Memory B cell (primary cell): ENCODE measurements at regions not wholly inside any gene's neighbourhood (a gene's known extent, or its start where the extent isn't known, plus 50 kb on each side); places are given as distances from the start of the nearest gene placed in this dataset.
"Not testable (repeated sequence)": the region's sequence is repeated elsewhere in the genome, so short reads cannot be mapped to it uniquely, and the experiment has no call there.

Source experiments
- ATAC-seq: fragments of 150-1000 bp; cut with Tn5 transposase; 2 replicates; pipeline ENCODE4 v1.10.0; 2021; ENCODE audit warnings: low read depth, mild to moderate bottlenecking, moderate library complexity
- DNase-seq, 2 donors: peaks; one replicate each; pipeline ENCODE4 v3.0.0; 2022; ENCODE audit warnings: low spot score in 2 of 2
- H3K27ac Mint-ChIP-seq: one replicate; pipeline ENCODE4 v1.8.0; 2022; ENCODE audit warnings: mild to moderate bottlenecking, moderate library complexity, mixed read lengths
- H3K27me3 Mint-ChIP-seq: one replicate; pipeline ENCODE4 v1.8.0; 2022; ENCODE audit warnings: mixed read lengths
- H3K36me3 Mint-ChIP-seq: one replicate; pipeline ENCODE4 v1.8.0; 2022; ENCODE audit warnings: mild to moderate bottlenecking, mixed read lengths
- H3K4me1 Mint-ChIP-seq: one replicate; pipeline ENCODE4 v1.8.0; 2022; ENCODE audit warnings: mixed read lengths
- H3K4me3 Mint-ChIP-seq: one replicate; pipeline ENCODE4 v1.8.0; 2022; ENCODE audit warnings: mild to moderate bottlenecking, moderate library complexity, mixed read lengths
- H3K9me3 Mint-ChIP-seq: one replicate; pipeline ENCODE4 v1.8.0; 2022; ENCODE audit warnings: mixed read lengths

DNA sequence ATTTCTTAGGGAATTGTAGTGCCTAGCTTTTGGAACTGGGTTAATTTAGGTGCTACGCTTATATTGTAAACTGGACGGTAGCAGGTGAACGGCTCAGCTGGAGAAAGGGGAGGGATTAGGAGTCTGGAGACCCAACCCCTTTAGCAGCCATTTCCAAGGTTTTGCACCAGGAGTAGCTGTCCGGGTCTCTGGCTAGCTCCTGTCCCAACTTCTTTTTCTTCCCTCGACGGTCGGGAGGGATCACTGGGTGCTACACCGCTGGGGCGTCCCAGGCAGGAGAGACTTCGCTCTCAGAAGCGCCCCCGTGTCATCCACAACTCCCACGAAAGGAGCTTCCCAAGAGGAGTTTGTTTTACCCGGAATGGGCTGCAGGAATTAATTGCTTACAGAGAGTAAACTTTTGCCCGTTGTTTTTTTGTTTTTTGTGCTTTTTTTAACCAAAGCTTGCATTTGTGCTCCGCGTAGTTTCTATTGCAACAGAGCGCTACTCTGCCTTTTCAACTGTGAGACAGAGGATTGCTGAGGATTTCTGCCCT lies 1640.9 kb upstream of the C9orf72 start:
- no peak overlapping the region for H3K4me3 Mint-ChIP-seq
- DNase-seq (no peak), ATAC-seq (no peak)
- H3K27ac Mint-ChIP-seq: no peak overlapping the region
- peaks cover 21% of the 10 kb centered on the region for H3K27me3 Mint-ChIP-seq
- no peaks in the 10 kb centered on the region for H3K36me3 Mint-ChIP-seq
- H3K9me3 Mint-ChIP-seq: peaks cover 2% of the 10 kb centered on the region
- H3K4me1 Mint-ChIP-seq: peaks cover 4% of the 10 kb centered on the region

- DNase-seq: no peak
- H3K9me3 Mint-ChIP-seq: peaks cover 2% of the 10 kb centered on the region
- H3K27ac Mint-ChIP-seq: no peak overlapping the region
- no peak overlapping the region for H3K4me3 Mint-ChIP-seq
- H3K27me3 Mint-ChIP-seq: peaks cover 21% of the 10 kb centered on the region
- H3K4me1 Mint-ChIP-seq: peaks cover 4% of the 10 kb centered on the region
- no peaks in the 10 kb centered on the region for H3K36me3 Mint-ChIP-seq
- ATAC-seq: no peak
Observed at GRCh38 chr9:29214690-29215253, 1641.5 kb upstream of the C9orf72 start.

- ATAC-seq (no peak), DNase-seq (no peak)
- Mint-ChIP-seq H3K4me1 (peaks cover 2% of the 10 kb centered on the region), H3K36me3 (no peaks in the 10 kb centered on the region), H3K27me3 (peaks cover 10% of the 10 kb centered on the region), H3K9me3 (peaks cover 1% of the 10 kb centered on the region), H3K27ac (no peak overlapping the region), H3K4me3 (no peak overlapping the region)
Observed at GRCh38 chr9:29217966-29218365, 1644.7 kb upstream of the C9orf72 start.

GRCh38 chr9:29220596-29221251 lies 1647.4 kb upstream of the C9orf72 start:
- H3K27ac Mint-ChIP-seq: no peak overlapping the region
- H3K9me3 Mint-ChIP-seq: peaks cover 1% of the 10 kb centered on the region
- no peaks in the 10 kb centered on the region for H3K27me3 Mint-ChIP-seq
- H3K36me3 Mint-ChIP-seq: no peaks in the 10 kb centered on the region
- no peaks in the 10 kb centered on the region for H3K4me1 Mint-ChIP-seq
- ATAC-seq (no peak), DNase-seq (no peak)
- no peak overlapping the region for H3K4me3 Mint-ChIP-seq

GRCh38 chr9:29228558-29228957 lies 1655.3 kb upstream of the C9orf72 start:
- Mint-ChIP-seq H3K4me3 (no peak overlapping the region), H3K27me3 (no peaks in the 10 kb centered on the region), H3K4me1 (no peaks in the 10 kb centered on the region), H3K9me3 (peaks cover 5% of the 10 kb centered on the region), H3K36me3 (no peaks in the 10 kb centered on the region), H3K27ac (no peak overlapping the region)
- DNase-seq (no peak), ATAC-seq (no peak)

DNA sequence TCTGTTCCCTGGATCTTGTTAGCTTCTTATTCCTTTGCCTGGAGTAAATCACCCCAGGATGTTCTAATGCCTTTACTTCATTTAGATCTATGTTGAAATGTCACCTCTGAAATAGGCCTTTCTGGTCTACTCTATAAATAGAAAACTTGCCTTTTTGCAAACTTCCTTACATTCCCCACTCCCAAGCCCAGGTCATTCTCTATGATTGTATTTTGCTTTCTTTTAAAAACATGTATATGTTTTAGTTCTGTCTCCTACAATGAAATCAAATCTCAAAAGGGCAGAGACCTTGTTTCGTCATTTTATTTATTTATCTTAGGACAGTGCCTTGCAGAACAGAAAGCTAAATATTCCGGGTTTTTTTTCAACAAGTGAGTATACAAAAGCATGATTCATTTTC lies 1657.7 kb upstream of the C9orf72 start:
- Mint-ChIP-seq H3K4me1 (no peaks in the 10 kb centered on the region), H3K4me3 (no peak overlapping the region), H3K9me3 (peaks cover 6% of the 10 kb centered on the region), H3K27ac (no peak overlapping the region), H3K36me3 (no peaks in the 10 kb centered on the region), H3K27me3 (no peaks in the 10 kb centered on the region)
- no peak for ATAC-seq
- no peak for DNase-seq

DNA sequence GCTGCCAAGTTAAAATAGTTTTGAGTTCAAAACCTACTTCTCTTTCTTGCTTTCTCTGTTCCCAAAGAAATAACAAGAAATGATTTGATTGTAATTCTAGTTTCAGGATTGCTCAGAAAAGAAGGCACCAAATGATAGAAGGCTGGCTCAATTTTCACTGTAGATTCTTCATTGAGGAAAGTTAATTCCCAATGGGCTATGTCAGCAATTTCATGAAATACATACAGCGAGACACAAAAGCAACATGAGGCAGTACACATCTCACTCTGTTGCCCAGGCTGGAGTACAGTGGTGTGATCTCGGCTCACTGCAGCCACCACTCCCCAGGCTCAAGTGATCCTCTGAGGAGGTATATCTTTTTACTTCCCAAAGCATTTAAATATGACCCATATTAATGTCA lies 1659.9 kb upstream of the C9orf72 start:
- no peak for ATAC-seq
- H3K9me3 Mint-ChIP-seq: peaks cover 6% of the 10 kb centered on the region

GRCh38 chr9:29241320-29241719 lies 1668.0 kb upstream of the C9orf72 start:
- Mint-ChIP-seq H3K4me1 (no peaks in the 10 kb centered on the region), H3K36me3 (no peaks in the 10 kb centered on the region), H3K27ac (no peak overlapping the region), H3K9me3 (peaks cover 1% of the 10 kb centered on the region), H3K27me3 (no peaks in the 10 kb centered on the region), H3K4me3 (no peak overlapping the region)
- no peak for ATAC-seq
- DNase-seq: no peak

More for the DNA sequence above, 1659.9 kb upstream of the C9orf72 start:
- DNase-seq: no peak
- no peaks in the 10 kb centered on the region for H3K27me3 Mint-ChIP-seq
- no peaks in the 10 kb centered on the region for H3K36me3 Mint-ChIP-seq
- no peak overlapping the region for H3K4me3 Mint-ChIP-seq
- H3K4me1 Mint-ChIP-seq: no peaks in the 10 kb centered on the region
- no peak overlapping the region for H3K27ac Mint-ChIP-seq

DNA sequence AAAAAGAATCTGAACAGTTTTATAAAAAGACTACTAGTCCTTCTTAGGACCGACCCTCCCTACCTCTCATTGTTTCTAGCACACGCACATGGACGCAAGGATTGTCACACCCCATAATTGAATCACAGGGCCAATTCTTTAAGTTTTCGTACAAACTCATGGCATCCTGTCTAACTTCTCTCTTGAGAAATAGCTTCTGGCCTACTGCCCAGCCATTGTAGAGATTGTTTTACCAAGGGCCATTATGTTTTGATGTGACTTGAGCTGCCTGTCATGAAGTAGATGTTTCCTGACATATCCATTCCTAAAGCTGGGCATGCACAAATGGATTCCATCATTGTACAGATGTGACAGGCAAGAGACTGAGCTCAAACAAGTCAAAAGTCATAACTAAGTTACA lies 1672.1 kb upstream of the C9orf72 start:
- no peaks in the 10 kb centered on the region for H3K27me3 Mint-ChIP-seq
- no peaks in the 10 kb centered on the region for H3K36me3 Mint-ChIP-seq
- no peak overlapping the region for H3K27ac Mint-ChIP-seq
- ATAC-seq (no peak), DNase-seq (no peak)
- H3K9me3 Mint-ChIP-seq: peaks cover 3% of the 10 kb centered on the region
- no peaks in the 10 kb centered on the region for H3K4me1 Mint-ChIP-seq
- no peak overlapping the region for H3K4me3 Mint-ChIP-seq

DNA sequence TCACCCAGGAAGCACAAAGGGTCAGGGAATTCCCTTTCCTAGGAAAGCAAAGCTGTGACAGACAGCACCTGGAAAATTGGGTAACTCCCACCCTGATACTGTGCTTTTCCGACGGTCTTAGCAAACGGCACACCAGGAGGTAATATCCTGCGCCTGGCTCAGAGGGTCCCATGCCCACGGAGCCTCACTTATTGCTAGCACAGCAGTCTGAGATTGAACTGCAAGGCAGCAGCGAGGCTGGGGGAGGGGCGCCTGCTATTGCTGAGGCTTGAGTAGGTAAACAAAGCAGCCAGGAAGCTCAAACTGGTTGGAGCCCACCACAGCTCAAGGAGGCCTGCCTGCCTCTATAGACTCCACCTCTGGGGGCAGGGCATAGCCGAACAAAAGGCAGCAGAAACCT lies 1697.1 kb upstream of the C9orf72 start:
- ATAC-seq, DNase-seq, H3K36me3 Mint-ChIP-seq, H3K27me3 Mint-ChIP-seq, H3K9me3 Mint-ChIP-seq, H3K27ac Mint-ChIP-seq, H3K4me1 Mint-ChIP-seq, H3K4me3 Mint-ChIP-seq: not testable (repeated sequence)

DNA sequence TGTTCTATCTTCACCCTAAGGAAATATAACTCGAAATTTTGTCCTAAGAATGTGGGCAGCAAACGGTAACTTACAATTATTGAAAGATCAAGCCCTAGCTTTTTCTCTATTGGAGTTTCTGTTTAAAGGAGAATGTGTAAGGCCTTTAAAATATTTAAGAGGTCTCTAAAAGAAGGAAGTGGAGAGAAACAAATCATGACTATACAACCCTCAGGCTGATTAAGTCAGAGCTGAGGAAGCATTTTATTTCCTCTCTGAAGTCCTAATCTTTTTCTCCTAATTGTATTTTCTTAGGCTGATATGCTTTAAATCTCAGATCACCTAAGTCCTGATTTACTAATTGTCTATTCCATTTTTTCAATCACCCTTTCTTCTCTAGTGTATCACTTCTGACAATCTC lies 1708.8 kb upstream of the C9orf72 start:
- Mint-ChIP-seq H3K27ac (no peak overlapping the region), H3K36me3 (no peaks in the 10 kb centered on the region)

DNA sequence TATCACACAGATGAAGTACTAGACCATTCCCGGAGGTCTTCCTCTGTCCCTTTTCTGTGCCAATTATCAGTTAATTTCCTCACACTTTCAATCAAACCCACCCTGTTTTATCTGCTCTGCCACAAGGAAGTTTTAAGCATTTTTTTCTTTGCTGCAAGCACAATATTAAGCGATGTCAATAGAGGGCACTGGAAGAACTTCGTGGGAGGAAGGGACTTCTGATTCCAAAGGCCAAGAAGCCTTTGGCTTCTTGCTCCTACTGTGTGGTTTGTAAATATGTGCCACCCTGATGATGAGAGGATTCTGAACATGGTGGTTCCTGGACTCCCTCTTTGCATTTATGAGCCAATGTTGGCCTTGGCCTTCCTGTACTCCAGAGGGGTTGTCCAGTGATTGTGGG lies 1712.5 kb upstream of the C9orf72 start:
- no peaks in the 10 kb centered on the region for H3K36me3 Mint-ChIP-seq
- DNase-seq (no peak), ATAC-seq (no peak)
- H3K27me3 Mint-ChIP-seq: no peaks in the 10 kb centered on the region
- H3K27ac Mint-ChIP-seq: no peak overlapping the region
- no peaks in the 10 kb centered on the region for H3K4me1 Mint-ChIP-seq
- H3K4me3 Mint-ChIP-seq: no peak overlapping the region
- H3K9me3 Mint-ChIP-seq: peaks cover 3% of the 10 kb centered on the region

More for the DNA sequence above, 1708.8 kb upstream of the C9orf72 start:
- Mint-ChIP-seq H3K4me3 (no peak overlapping the region), H3K9me3 (peaks cover 4% of the 10 kb centered on the region), H3K4me1 (no peaks in the 10 kb centered on the region), H3K27me3 (no peaks in the 10 kb centered on the region)
- ATAC-seq (no peak), DNase-seq (no peak)

GRCh38 chr9:29289365-29289764 lies 1716.1 kb upstream of the C9orf72 start:
- Mint-ChIP-seq H3K27me3 (no peaks in the 10 kb centered on the region), H3K27ac (no peak overlapping the region), H3K4me1 (no peaks in the 10 kb centered on the region), H3K9me3 (peaks cover 4% of the 10 kb centered on the region), H3K4me3 (no peak overlapping the region), H3K36me3 (no peaks in the 10 kb centered on the region)
- ATAC-seq (no peak), DNase-seq (no peak)

DNA sequence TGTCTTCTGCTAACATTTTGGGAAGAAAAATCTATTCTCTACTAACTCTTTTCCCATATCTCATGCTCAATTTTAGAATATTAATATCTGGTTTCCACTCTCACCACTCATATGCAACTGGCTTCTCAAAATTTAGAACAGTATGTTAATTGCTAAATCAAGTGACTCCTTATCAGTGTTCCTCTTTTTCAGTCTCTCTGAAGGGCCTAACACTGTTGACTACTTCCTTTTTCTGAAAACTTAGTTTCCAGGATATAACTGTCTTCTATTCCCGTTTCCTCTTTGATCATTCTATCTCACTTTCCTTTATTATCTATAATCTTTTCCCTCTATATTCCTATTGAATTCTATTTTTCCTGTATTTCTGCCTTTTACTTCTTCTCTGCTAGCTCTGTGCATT lies 1717.2 kb upstream of the C9orf72 start:
- ATAC-seq: no peak
- no peak overlapping the region for H3K27ac Mint-ChIP-seq
- DNase-seq: no peak
- H3K27me3 Mint-ChIP-seq: no peaks in the 10 kb centered on the region
- H3K36me3 Mint-ChIP-seq: no peaks in the 10 kb centered on the region
- peaks cover 7% of the 10 kb centered on the region for H3K9me3 Mint-ChIP-seq
- H3K4me1 Mint-ChIP-seq: no peaks in the 10 kb centered on the region
- no peak overlapping the region for H3K4me3 Mint-ChIP-seq

DNA sequence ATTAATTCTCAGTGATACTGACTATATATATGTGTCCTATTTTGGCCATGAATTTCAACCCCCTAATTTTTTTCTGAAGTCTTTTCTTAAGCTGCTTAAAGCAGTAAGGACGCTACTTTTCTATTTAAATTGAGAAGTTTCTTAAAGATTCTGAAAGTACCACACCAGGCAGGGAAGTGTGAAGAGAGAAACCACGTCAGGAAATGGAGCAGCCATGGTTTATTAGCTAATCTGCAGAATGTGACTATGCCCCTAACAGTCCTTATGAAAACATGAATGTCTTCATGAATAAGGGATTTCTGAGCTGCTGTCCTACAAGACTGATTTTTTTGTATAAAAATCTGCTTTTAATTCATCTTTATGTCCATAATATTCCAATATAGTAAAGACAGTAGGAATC lies 1724.3 kb upstream of the C9orf72 start:
- Mint-ChIP-seq H3K9me3 (peaks cover 9% of the 10 kb centered on the region), H3K27me3 (no peaks in the 10 kb centered on the region), H3K4me3 (no peak overlapping the region), H3K36me3 (no peaks in the 10 kb centered on the region), H3K27ac (no peak overlapping the region), H3K4me1 (no peaks in the 10 kb centered on the region)
- DNase-seq (no peak), ATAC-seq (no peak)
